WI38 (cell line): ENCODE measurements at regions not wholly inside any gene's neighbourhood (a gene's known extent, or its start where the extent isn't known, plus 50 kb on each side); places are given as distances from the start of the nearest gene placed in this dataset.

ENCODE experiments used
- H3K4me3 ChIP-seq: 2 replicates; pipeline ENCODE4 v1.5.1; 2011; ENCODE audit warnings: low read depth, mild to moderate bottlenecking, control low read depth, low read length
- CTCF ChIP-seq: IDR thresholded peaks from 2 replicates; pipeline ENCODE4 v1.5.1; 2012; ENCODE audit warnings: low read depth, mild to moderate bottlenecking, control low read depth, low read length

DNA sequence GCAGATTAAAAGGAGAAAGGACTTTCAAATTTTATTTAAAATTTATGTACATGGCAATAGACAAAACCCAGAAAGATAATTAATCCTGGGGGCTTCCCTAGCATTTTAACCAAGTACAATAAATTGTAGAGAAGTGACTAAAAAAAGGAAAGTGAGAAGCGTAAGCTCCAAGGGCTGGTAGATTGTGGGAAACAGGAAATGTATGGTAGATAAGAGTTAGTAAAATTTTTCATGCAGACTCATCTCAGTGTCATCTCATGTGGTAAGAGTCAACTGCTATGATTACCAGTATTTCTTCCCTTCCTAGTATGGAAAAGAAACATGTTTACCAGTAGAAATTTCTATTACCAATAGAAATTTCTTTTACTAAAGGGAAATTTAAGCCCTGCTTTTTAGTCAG is 464.3 kb upstream of the AGTR1 start:
- TF ChIP-seq CTCF: no peak

DNA sequence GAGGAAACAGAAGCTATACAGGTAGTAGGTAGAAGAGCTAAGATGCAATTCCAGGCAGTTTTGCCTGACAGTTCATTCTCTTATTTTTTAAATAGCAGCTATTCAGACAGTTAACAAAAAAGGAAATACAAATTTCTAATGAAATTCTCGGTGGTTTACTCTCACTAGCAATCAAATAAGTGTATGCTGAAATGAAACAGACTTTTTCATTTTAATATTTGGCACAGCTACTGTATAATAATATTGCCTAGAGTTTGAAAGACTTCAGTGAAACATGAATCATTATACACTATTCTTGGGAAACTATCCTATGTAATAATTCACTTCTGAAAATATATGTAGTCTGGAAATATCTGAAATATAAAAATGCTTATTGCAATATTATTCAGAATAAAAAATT is 463.2 kb upstream of the AGTR1 start:
- no peak overlapping the region for H3K4me3 ChIP-seq
- TF ChIP-seq CTCF: no peak

More for the DNA sequence above, 464.3 kb upstream of the AGTR1 start:
- H3K4me3 ChIP-seq: no peak overlapping the region

DNA sequence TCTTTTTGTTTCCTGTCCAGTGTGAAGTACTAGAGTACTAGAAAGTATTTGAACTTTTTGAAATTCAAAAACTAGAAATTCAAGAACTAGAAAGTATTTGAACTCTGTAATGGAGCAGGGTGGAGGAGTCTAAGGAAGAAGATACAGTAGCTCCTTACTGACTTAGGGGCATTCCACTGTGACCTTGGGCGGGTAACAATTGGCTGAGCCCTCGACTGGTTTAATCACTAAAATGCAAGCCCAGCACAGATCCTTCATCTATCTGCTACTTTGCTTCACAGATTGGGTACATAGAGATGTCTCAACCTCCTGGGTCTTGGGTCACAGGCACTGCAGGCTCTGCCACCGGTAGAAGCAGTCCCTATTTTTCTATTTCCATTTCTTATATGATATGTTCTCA is 462.1 kb upstream of the AGTR1 start:
- TF ChIP-seq CTCF: no peak
- H3K4me3 ChIP-seq: no peak overlapping the region

GRCh38 chr3:148238421-148238821 is 459.3 kb upstream of the AGTR1 start:
- no peak overlapping the region for H3K4me3 ChIP-seq
- no peak for TF ChIP-seq CTCF

- no peak overlapping the region for H3K4me3 ChIP-seq
- no peak for TF ChIP-seq CTCF
These were observed 457.4 kb upstream of the AGTR1 start for GRCh38 chr3:148240351-148240750.

GRCh38 chr3:148243609-148244008 is 454.1 kb upstream of the AGTR1 start:
- TF ChIP-seq CTCF: no peak
- no peak overlapping the region for H3K4me3 ChIP-seq

- no peak for TF ChIP-seq CTCF
- H3K4me3 ChIP-seq: no peak overlapping the region
These were observed 451.3 kb upstream of the AGTR1 start for GRCh38 chr3:148246291-148246923.
